Adrenal gland (tissue), 9 donors: ENCODE measurements at regions not wholly inside any gene's neighbourhood (a gene's known extent, or its start where the extent isn't known, plus 50 kb on each side); places are given as distances from the start of the nearest gene placed in this dataset.

Source experiments
- DNase-seq, 7 donors: peaks; one replicate each; pipeline ENCODE4 v3.0.0-alpha.2; 2019 to 2020
- H3K27ac ChIP-seq, 5 donors: fragments of 200-600 bp; sonication (generic) in 4 of 5; 1 replicate in 3 of 5; 2 replicates in 2 of 5; pipeline versions ENCODE4 v1.5.1 to v1.8.0; 2016 to 2020; ENCODE audit warnings: mild to moderate bottlenecking in 1 of 5
- H3K27me3 ChIP-seq: fragments of 200-600 bp; 2 replicates; pipeline ENCODE4 v1.8.0; 2021
- H3K36me3 ChIP-seq, 2 donors: fragments of 200-600 bp; replicated peaks in 1 of 2; 1 replicate in 1 of 2; 2 replicates in 1 of 2; pipeline versions ENCODE4 v1.5.1 to v1.8.0; 2018 to 2022
- H3K4me1 ChIP-seq, 2 donors: fragments of 200-600 bp; replicated peaks in 1 of 2; 1 replicate in 1 of 2; 2 replicates in 1 of 2; pipeline versions ENCODE4 v1.5.1 to v1.8.0; 2018 to 2021
- H3K4me3 ChIP-seq, 4 donors: fragments of 200-600 bp; sonication (generic) in 3 of 4; one replicate each; pipeline ENCODE4 v1.5.1; 2016 to 2018
- H3K9me3 ChIP-seq, 3 donors: fragments of 200-600 bp; sonication (generic) in 1 of 3; replicated peaks in 1 of 3; 1 replicate in 2 of 3; 2 replicates in 1 of 3; pipeline versions ENCODE4 v1.5.1 to v1.8.0; 2016 to 2021
- CTCF ChIP-seq, 6 experiments: fragments of 450-650 bp in 4 of 6; fragments of 200-600 bp in 2 of 6; sonication (generic) in 1 of 6; IDR thresholded peaks; 1 replicate in 5 of 6; 2 replicates in 1 of 6; pipeline versions ENCODE4 v1.5.1 to v1.8.0; 2016 to 2021; ENCODE audit warnings: antibody characterized with exemption in 6 of 6, mild to moderate bottlenecking in 2 of 6, moderate library complexity in 1 of 6
- POLR2A ChIP-seq, 2 donors: fragments of 450-650 bp; IDR thresholded peaks; one replicate each; pipeline ENCODE4 v1.6.1; 2017; ENCODE audit warnings: antibody characterized with exemption in 2 of 2, mild to moderate bottlenecking in 2 of 2, moderate library complexity in 1 of 2
- WGBS, 4 donors: extraction: QIAGEN DNeasy Blood & Tissue Kit in 2 of 4; methylation state at CpG; one replicate each; pipeline versions ENCODE4 v1.1.5 to v1.1.7; 2013 to 2017; 5-methylcytosine and 5-hydroxymethylcytosine counted together
- intact Hi-C, 2 donors: fragments of 100-400 bp; cut with DNase I; formaldehyde crosslinking; loops; one replicate each; pipeline versions ENCODE4 v1.14.1 to v1.15.0; 2022 to 2023
- donor health status: healthy with polysubstance abuse.
- donor health status: Bipolar disorder and iron deficiency.
- donor health status: DM: yes; HTN: yes; CAD: no.
- donor health status: DM: no; HTN: no; CAD: no.
- donor health status: DM: no; HTN: no; CAD: no.

- intact Hi-C loops: no loop called here
- no peaks in the 10 kb centered on the region for H3K27me3 ChIP-seq
- H3K4me1 ChIP-seq: no peaks in the 10 kb centered on the region
- TF ChIP-seq POLR2A (IDR thresholded peaks at IDR 0.05) (no peak), CTCF (IDR thresholded peaks at IDR 0.05) (no peak)
- H3K9me3 ChIP-seq: no peaks in the 10 kb centered on the region
- no peak overlapping the region for H3K4me3 ChIP-seq
- no peak for DNase-seq
- 68 to 80% (median 76%) methylated on average over 7 of the region's 7 CpGs for WGBS, 4 donors
- no peak overlapping the region for H3K27ac ChIP-seq
- no peaks in the 10 kb centered on the region for H3K36me3 ChIP-seq
Observed at GRCh38 chr16:63038397-63039106, 1002.3 kb upstream of the CDH8 start.

- H3K36me3 ChIP-seq: no peaks in the 10 kb centered on the region
- TF ChIP-seq CTCF (IDR thresholded peaks at IDR 0.05) (no peak), POLR2A (IDR thresholded peaks at IDR 0.05) (no peak)
- no peaks in the 10 kb centered on the region for H3K27me3 ChIP-seq
- no peaks in the 10 kb centered on the region for H3K4me1 ChIP-seq
- 32 to 48% (median 37%) methylated on average over 1 of the region's 1 CpG for WGBS, 4 donors
- intact Hi-C loops: no loop called here
- no peaks in the 10 kb centered on the region for H3K9me3 ChIP-seq
- H3K4me3 ChIP-seq: no peak overlapping the region
- DNase-seq: no peak
- H3K27ac ChIP-seq: no peak overlapping the region
Observed at GRCh38 chr16:63037761-63038396, 1001.6 kb upstream of the CDH8 start.

DNA sequence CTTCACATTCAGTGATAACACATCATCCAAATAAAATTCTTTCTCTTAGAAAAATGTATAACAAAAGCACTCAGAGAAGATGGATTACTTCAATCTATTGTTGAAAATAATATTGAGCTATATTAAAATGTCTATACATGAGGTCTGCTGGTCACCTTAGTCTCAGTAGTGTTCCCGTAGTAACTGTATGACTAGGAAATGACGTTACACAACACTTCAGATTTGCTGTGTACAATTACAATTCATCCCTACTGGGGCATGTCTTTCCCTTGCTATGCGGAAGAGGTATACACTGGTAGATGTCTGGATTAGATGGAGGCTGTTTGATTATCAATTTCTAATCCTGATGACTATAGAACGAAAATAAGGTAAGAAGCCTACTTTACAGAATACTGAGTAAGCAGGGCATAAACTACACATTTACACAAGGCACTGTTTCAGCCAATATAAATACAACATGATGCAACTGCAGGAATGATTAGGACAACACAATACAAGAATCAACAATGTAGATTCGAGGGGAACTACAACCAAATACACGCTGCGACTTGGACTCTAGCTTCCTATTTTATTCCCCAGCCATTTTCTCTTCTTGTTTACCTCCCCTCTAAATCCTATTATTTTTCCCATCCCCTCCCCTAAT, 982.5 kb upstream of the CDH8 start:
- intact Hi-C loops: no loop called here
- Histone ChIP-seq H3K27ac (no peak overlapping the region), H3K36me3 (no peaks in the 10 kb centered on the region), H3K27me3 (no peaks in the 10 kb centered on the region), H3K4me1 (no peaks in the 10 kb centered on the region), H3K4me3 (no peak overlapping the region), H3K9me3 (no peaks in the 10 kb centered on the region)
- TF ChIP-seq CTCF (IDR thresholded peaks at IDR 0.05) (no peak), POLR2A (IDR thresholded peaks at IDR 0.05) (no peak)
- no peak for DNase-seq
- 77 to 84% (median 82%) methylated on average over 7 of the region's 7 CpGs for WGBS, 4 donors

DNA sequence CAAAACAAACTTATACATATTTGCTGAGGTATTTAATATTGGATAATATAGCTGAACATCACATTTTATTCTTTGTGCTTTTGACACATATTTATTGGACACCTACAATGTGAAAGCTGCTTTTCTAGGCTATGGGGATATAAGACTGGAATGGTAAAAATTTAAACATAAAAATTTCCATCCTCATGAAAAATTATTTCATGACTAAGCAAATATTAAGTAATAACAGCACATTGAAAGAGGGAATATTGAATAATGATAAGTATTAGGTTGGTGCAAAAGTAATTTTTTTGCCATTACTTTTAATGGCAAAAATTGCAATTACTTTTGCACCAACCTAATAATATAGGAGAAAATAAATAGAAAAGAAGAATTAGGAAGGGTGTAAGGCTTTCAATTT, 972.5 kb upstream of the CDH8 start:
- intact Hi-C loops: no loop called here
- no peak for DNase-seq
- no peak for TF ChIP-seq CTCF (IDR thresholded peaks at IDR 0.05)
- no peak for TF ChIP-seq POLR2A (IDR thresholded peaks at IDR 0.05)
- Histone ChIP-seq H3K4me1 (no peaks in the 10 kb centered on the region), H3K27me3 (no peaks in the 10 kb centered on the region), H3K36me3 (no peaks in the 10 kb centered on the region), H3K9me3 (no peaks in the 10 kb centered on the region), H3K4me3 (no peak overlapping the region), H3K27ac (no peak overlapping the region)
